Adrenal gland (tissue), 9 donors: ENCODE measurements at regions not wholly inside any gene's neighbourhood (a gene's known extent, or its start where the extent isn't known, plus 50 kb on each side); places are given as distances from the start of the nearest gene placed in this dataset.
"Not testable (repeated sequence)": the region's sequence is repeated elsewhere in the genome, so short reads cannot be mapped to it uniquely, and the experiment has no call there.

Experiments used
- DNase-seq, 7 donors: peaks; one replicate each; pipeline ENCODE4 v3.0.0-alpha.2; 2019 to 2020
- H3K27ac ChIP-seq, 5 donors: fragments of 200-600 bp; sonication (generic) in 4 of 5; 1 replicate in 3 of 5; 2 replicates in 2 of 5; pipeline versions ENCODE4 v1.5.1 to v1.8.0; 2016 to 2020; ENCODE audit warnings: mild to moderate bottlenecking in 1 of 5
- H3K27me3 ChIP-seq: fragments of 200-600 bp; 2 replicates; pipeline ENCODE4 v1.8.0; 2021
- H3K36me3 ChIP-seq, 2 donors: fragments of 200-600 bp; replicated peaks in 1 of 2; 1 replicate in 1 of 2; 2 replicates in 1 of 2; pipeline versions ENCODE4 v1.5.1 to v1.8.0; 2018 to 2022
- H3K4me1 ChIP-seq, 2 donors: fragments of 200-600 bp; replicated peaks in 1 of 2; 1 replicate in 1 of 2; 2 replicates in 1 of 2; pipeline versions ENCODE4 v1.5.1 to v1.8.0; 2018 to 2021
- H3K4me3 ChIP-seq, 4 donors: fragments of 200-600 bp; sonication (generic) in 3 of 4; one replicate each; pipeline ENCODE4 v1.5.1; 2016 to 2018
- H3K9me3 ChIP-seq, 3 donors: fragments of 200-600 bp; sonication (generic) in 1 of 3; replicated peaks in 1 of 3; 1 replicate in 2 of 3; 2 replicates in 1 of 3; pipeline versions ENCODE4 v1.5.1 to v1.8.0; 2016 to 2021
- CTCF ChIP-seq, 6 experiments: fragments of 450-650 bp in 4 of 6; fragments of 200-600 bp in 2 of 6; sonication (generic) in 1 of 6; IDR thresholded peaks; 1 replicate in 5 of 6; 2 replicates in 1 of 6; pipeline versions ENCODE4 v1.5.1 to v1.8.0; 2016 to 2021; ENCODE audit warnings: antibody characterized with exemption in 6 of 6, mild to moderate bottlenecking in 2 of 6, moderate library complexity in 1 of 6
- POLR2A ChIP-seq, 2 donors: fragments of 450-650 bp; IDR thresholded peaks; one replicate each; pipeline ENCODE4 v1.6.1; 2017; ENCODE audit warnings: antibody characterized with exemption in 2 of 2, mild to moderate bottlenecking in 2 of 2, moderate library complexity in 1 of 2
- WGBS, 4 donors: extraction: QIAGEN DNeasy Blood & Tissue Kit in 2 of 4; methylation state at CpG; one replicate each; pipeline versions ENCODE4 v1.1.5 to v1.1.7; 2013 to 2017; 5-methylcytosine and 5-hydroxymethylcytosine counted together
- intact Hi-C, 2 donors: fragments of 100-400 bp; cut with DNase I; formaldehyde crosslinking; loops; one replicate each; pipeline versions ENCODE4 v1.14.1 to v1.15.0; 2022 to 2023
- donor health status: healthy with polysubstance abuse.
- donor health status: Bipolar disorder and iron deficiency.
- donor health status: DM: yes; HTN: yes; CAD: no.
- donor health status: DM: no; HTN: no; CAD: no.
- donor health status: DM: no; HTN: no; CAD: no.

GRCh38 chr15:68494573-68495110 lies 62.7 kb upstream of the ITGA11 start:
- WGBS, 4 donors: 42 to 60% (median 48%) methylated on average over 2 of the region's 2 CpGs
- TF ChIP-seq CTCF (IDR thresholded peaks at IDR 0.05) (no peak), POLR2A (IDR thresholded peaks at IDR 0.05) (no peak)
- no peak for DNase-seq
- H3K4me3 ChIP-seq: no peak overlapping the region
- no peak overlapping the region for H3K27ac ChIP-seq
- H3K27me3 ChIP-seq: no peaks in the 10 kb centered on the region
- H3K4me1 ChIP-seq: no peaks in the 10 kb centered on the region
- intact Hi-C loops: no loop called here
- H3K36me3 ChIP-seq: no peaks in the 10 kb centered on the region
- no peaks in the 10 kb centered on the region for H3K9me3 ChIP-seq

DNA sequence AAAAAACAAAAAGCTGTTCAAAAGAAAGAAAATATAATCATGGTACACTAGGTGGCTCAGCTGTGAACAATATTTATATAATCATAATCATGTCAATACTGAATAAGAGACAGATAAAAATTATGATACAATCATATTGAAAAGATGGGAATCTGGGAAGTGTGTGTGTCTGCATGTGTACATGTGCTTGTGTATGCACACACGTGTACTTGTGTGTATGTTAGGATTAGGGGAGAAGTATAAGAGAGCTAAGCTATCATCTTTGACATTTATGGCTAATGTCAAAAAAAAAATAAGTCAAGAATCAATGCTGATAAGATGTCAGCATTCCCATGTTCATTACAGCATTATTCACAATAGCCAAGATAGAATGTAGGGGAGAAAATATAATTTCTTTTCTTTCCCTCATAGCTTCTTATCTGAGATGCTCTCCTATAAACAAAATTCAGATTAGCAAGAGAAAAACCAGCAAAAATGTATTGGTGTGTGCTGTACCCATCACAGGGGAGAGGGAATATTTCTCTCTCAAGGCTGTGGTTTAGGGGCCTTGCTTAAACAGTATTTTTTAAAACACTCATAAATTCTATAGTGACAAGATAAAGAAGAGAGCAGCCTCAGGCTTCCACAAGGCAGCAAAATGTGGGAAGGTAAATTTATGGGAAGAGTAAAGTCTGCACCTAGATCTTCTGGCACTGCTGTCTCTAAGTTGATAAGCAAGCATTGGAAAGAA lies 63.4 kb upstream of the ITGA11 start:
- 75 to 88% (median 85%) methylated on average over 1 of the region's 1 CpG for WGBS, 4 donors
- TF ChIP-seq CTCF (IDR thresholded peaks at IDR 0.05) (no peak), POLR2A (IDR thresholded peaks at IDR 0.05) (no peak)
- no peaks in the 10 kb centered on the region for H3K27me3 ChIP-seq
- intact Hi-C loops: no loop called here
- DNase-seq: no peak
- H3K4me3 ChIP-seq: no peak overlapping the region
- H3K27ac ChIP-seq: no peak overlapping the region
- no peaks in the 10 kb centered on the region for H3K36me3 ChIP-seq
- no peaks in the 10 kb centered on the region for H3K9me3 ChIP-seq
- H3K4me1 ChIP-seq: no peaks in the 10 kb centered on the region

GRCh38 chr15:68495981-68496705 lies 64.2 kb upstream of the ITGA11 start:
- H3K27ac ChIP-seq: no peak overlapping the region
- H3K9me3 ChIP-seq: no peaks in the 10 kb centered on the region
- TF ChIP-seq POLR2A (IDR thresholded peaks at IDR 0.05): no peak
- TF ChIP-seq CTCF (IDR thresholded peaks at IDR 0.05): no peak
- no peaks in the 10 kb centered on the region for H3K36me3 ChIP-seq
- WGBS, 4 donors: 53 to 74% (median 67%) methylated on average over 3 of the region's 3 CpGs
- no peak overlapping the region for H3K4me3 ChIP-seq
- H3K4me1 ChIP-seq: no peaks in the 10 kb centered on the region
- no peaks in the 10 kb centered on the region for H3K27me3 ChIP-seq
- intact Hi-C loops: no loop called here
- DNase-seq: no peak

- H3K27ac ChIP-seq, H3K9me3 ChIP-seq, H3K27me3 ChIP-seq, DNase-seq, H3K4me3 ChIP-seq, intact Hi-C loops, H3K36me3 ChIP-seq, H3K4me1 ChIP-seq: not testable (repeated sequence)
- 74 to 91% (median 87%) methylated on average over 3 of the region's 3 CpGs for WGBS, 4 donors
These were observed 64.8 kb upstream of the ITGA11 start for GRCh38 chr15:68496751-68497150.
